Kidney epithelial cell (primary cell): ENCODE measurements at regions not wholly inside any gene's neighbourhood (a gene's known extent, or its start where the extent isn't known, plus 50 kb on each side); places are given as distances from the start of the nearest gene placed in this dataset.

Experiments used
- DNase-seq: peaks from one replicate; pipeline ENCODE4 v3.0.0-alpha.2; 2010; ENCODE audit warnings: low read depth
- H3K27me3 ChIP-seq: 2 replicates; pipeline ENCODE4 v1.6.0; 2011; ENCODE audit warnings: low read length; ENCODE audit not compliant: control insufficient read depth, insufficient read depth
- H3K36me3 ChIP-seq: 2 replicates; pipeline ENCODE4 v1.5.1; 2011; ENCODE audit warnings: low read length; ENCODE audit not compliant: control insufficient read depth, insufficient read depth
- H3K4me3 ChIP-seq: 2 replicates; pipeline ENCODE4 v1.5.1; 2011; ENCODE audit warnings: low read depth, mild to moderate bottlenecking, control low read depth, low read length
- CTCF ChIP-seq: IDR thresholded peaks from 2 replicates; pipeline ENCODE4 v1.5.1; 2011; ENCODE audit warnings: mild to moderate bottlenecking, moderate library complexity, low read length, control low read depth, inconsistent platforms; ENCODE audit not compliant: insufficient read depth, poor library complexity, severe bottlenecking

- Histone ChIP-seq H3K36me3 (no peaks in the 10 kb centered on the region), H3K27me3 (no peaks in the 10 kb centered on the region), H3K4me3 (no peak overlapping the region)
- TF ChIP-seq CTCF = no peak
- no peak for DNase-seq
Measured at GRCh38 chr7:124686543-124687171, 78.9 kb downstream of the GPR37 start.

- TF ChIP-seq CTCF = no peak
- no peak for DNase-seq
Measured at GRCh38 chr7:124681946-124682345, 83.6 kb downstream of the GPR37 start.

GRCh38 chr7:124680304-124680703, 85.3 kb downstream of the GPR37 start:
- no peaks in the 10 kb centered on the region for H3K27me3 ChIP-seq
- DNase-seq = no peak
- H3K4me3 ChIP-seq = no peak overlapping the region
- H3K36me3 ChIP-seq = no peaks in the 10 kb centered on the region
- TF ChIP-seq CTCF = no peak

More at GRCh38 chr7:124681946-124682345, 83.6 kb downstream of the GPR37 start:
- Histone ChIP-seq H3K4me3 (no peak overlapping the region), H3K36me3 (no peaks in the 10 kb centered on the region), H3K27me3 (no peaks in the 10 kb centered on the region)

GRCh38 chr7:124679586-124680225, 85.9 kb downstream of the GPR37 start:
- no peak for DNase-seq
- H3K27me3 ChIP-seq = no peaks in the 10 kb centered on the region
- no peak overlapping the region for H3K4me3 ChIP-seq
- no peak for TF ChIP-seq CTCF
- H3K36me3 ChIP-seq = no peaks in the 10 kb centered on the region

- H3K27me3 ChIP-seq = no peaks in the 10 kb centered on the region
- no peak overlapping the region for H3K4me3 ChIP-seq
- no peaks in the 10 kb centered on the region for H3K36me3 ChIP-seq
- no peak for TF ChIP-seq CTCF
- no peak for DNase-seq
Measured at GRCh38 chr7:124679146-124679545, 86.4 kb downstream of the GPR37 start.

- DNase-seq = no peak
Measured at GRCh38 chr7:124674451-124674850, 91.1 kb downstream of the GPR37 start.

More at GRCh38 chr7:124674451-124674850, 91.1 kb downstream of the GPR37 start:
- H3K36me3 ChIP-seq = no peaks in the 10 kb centered on the region
- no peak for TF ChIP-seq CTCF
- no peaks in the 10 kb centered on the region for H3K27me3 ChIP-seq
- H3K4me3 ChIP-seq = no peak overlapping the region
